GM21515 (cell line): ENCODE measurements at regions not wholly inside any gene's neighbourhood (a gene's known extent, or its start where the extent isn't known, plus 50 kb on each side); places are given as distances from the start of the nearest gene placed in this dataset.

ENCODE experiments used
- ATAC-seq: cut with Tn5 transposase; IDR thresholded peaks from one replicate; pipeline ENCODE4 v1.9.1; 2021; ENCODE audit not compliant: unreplicated experiment

DNA sequence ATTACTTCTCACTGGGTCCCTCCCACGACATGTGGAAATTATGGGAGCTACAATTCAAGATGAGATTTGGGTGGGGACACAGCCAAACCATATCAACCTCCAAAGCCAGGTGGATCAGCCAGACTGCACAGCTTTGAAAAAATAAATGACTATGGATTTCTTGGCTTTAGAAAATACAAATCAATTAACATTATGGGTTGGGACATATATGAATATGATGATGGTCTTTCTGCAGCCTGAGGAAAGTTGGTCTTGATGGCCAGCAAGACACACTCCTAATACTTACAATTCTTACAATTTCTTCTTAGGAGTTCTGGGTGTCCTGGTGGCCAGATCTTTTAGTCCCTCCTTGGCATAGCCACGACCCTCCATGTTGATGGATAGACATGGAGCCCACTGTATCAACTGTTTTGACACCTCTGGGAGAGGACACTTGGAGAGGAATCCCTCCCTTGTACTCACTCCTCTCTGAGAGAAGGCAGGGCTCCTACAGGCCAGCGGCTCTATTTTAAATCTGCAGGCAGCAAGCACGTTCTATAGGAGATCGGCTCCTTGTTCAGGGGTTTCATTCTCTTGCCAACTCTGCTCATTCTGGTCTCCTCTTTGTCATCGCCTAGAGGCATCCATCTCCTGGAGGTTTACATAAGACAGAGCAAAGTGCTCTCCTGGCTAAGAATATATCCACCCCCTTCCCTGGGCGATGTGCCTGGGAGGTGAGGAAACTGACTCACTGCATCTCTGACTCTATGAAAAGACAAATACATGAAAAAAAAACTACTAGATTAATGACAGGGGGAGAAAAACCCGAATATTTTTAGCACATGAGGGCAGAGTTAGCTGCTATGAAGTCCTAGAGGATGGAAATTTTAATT lies 145.9 kb downstream of the CARTPT start:
- ATAC-seq = no peak

DNA sequence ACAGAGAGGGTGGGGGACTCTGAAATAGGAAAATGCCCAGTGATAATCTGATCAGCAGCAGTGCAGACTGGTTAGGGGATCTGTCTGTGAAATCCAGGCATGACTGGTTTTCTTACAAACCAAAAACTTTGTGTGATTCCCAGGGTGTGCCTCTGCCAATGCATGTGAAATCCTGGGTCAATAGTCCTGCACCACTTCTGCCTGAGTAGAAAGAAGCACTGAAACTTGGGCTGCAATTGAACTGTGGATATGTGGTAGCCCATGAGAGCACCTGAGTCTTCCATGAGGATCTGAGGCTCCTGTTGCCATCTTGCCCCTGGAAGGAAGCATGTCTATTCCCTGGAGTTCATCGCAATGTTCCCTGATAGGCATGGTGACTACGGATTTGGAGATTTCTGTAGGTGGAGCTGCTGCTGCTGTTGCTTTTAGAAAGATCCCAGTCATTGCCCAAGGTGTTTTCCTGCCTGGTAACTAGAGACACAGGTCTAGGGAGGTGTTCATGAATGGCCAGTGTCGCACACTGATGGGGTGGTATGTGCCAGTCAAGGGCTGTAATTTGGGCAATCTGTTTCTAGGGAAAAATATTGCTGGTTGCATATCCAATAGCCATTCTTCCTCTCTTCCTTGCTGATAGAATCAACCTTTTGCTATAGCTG lies 146.7 kb downstream of the CARTPT start:
- ATAC-seq = no peak

DNA sequence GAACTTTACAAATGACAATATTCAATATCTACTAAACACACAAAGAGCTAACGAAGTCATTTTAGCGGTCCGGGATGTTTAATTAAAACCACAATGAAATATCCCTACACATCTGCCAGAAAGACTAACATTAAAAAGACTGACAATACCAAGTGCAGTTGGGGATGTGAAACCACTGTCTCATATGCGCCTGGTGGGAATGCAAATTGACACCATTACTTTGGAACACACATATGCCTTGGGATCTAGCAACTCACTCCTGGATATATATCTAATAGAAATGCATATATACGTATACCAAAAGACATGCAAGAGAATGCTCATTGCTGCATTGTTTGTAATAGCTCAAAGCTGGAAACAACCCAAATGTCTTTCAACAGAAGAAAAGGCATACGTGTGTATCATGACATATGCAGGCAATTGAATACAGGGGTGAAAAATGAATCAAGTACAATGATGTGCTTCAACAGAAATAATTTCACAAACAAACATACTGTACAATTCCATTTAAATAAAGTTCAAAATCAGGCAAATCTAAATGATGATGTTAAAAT lies 153.3 kb downstream of the CARTPT start:
- ATAC-seq = no peak

DNA sequence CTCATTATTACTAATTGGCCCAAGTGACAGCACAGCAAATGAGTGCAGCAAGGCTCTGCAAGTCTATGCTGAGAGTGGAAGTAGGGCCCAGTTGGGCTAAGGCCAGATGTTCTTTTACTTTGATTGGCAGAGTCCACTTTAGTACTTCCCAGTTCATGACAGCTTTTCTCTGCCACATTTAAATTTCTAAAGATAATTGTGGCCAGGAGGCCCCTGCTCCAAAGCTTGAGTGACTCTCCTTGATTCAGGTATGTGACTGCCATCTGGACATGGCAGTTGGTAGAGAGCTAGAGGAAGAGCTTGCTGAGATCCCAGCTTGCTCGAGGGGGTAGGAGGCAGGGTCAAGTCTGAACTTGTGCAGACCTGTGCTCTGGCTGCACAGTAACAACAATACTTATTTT lies 154.1 kb downstream of the CARTPT start:
- ATAC-seq = no peak

DNA sequence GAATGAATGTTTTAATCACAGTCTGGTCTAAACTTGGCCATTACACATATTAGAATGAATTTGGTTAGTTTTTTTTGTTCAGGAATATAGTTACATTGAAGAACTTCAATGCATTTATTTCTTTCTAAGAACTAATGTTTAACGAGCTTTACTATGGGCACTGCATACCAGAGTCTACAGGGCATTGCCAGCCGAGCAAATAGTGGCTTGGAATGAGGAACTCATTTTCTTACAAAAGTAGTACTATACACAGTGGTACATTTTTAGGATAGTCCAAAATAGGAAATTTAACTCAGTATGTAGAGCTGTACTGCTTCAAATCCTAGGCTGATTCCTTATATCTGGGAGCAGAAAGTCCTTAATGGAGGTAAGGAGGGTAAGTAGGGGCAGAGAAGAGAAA lies 155.4 kb downstream of the CARTPT start:
- no peak for ATAC-seq

DNA sequence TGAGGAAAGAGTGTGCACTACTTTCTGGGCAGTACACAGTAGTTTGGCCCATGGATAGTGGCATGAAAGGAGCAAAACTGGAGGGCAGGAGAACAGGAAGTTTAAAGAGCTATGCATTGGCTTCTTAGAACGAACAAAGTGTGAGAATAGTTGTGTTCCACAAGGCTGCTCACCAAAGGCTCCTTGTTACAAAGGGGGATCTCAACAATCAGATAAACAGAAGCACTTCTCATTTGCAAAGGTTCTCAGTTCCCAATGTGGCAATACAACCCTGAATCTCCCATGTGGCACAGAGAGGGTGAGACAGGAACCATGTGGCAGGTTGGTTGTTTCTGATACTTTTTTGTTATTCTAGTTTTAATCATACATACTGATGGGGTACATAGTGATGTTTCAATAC lies 158.4 kb downstream of the CARTPT start:
- no peak for ATAC-seq

DNA sequence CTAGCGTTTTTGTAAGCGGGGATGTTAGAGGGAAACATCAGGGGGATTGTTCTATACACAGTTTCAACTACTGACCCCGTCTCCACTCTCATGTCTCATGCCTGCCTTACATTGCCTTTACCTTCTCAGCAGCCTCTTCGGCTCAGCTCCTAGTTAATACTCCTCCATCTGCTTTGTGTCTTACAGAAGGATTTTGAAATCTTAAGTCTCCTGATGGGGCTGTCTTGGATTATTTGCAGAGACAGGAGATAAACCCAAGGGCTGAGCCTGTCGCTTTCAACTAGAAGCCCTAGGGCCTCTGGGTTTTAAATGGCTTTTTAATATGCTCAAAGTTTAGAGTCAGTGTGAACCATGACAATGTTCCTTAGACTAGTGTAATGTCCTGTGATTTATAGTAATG lies 161.5 kb downstream of the CARTPT start:
- no peak for ATAC-seq

DNA sequence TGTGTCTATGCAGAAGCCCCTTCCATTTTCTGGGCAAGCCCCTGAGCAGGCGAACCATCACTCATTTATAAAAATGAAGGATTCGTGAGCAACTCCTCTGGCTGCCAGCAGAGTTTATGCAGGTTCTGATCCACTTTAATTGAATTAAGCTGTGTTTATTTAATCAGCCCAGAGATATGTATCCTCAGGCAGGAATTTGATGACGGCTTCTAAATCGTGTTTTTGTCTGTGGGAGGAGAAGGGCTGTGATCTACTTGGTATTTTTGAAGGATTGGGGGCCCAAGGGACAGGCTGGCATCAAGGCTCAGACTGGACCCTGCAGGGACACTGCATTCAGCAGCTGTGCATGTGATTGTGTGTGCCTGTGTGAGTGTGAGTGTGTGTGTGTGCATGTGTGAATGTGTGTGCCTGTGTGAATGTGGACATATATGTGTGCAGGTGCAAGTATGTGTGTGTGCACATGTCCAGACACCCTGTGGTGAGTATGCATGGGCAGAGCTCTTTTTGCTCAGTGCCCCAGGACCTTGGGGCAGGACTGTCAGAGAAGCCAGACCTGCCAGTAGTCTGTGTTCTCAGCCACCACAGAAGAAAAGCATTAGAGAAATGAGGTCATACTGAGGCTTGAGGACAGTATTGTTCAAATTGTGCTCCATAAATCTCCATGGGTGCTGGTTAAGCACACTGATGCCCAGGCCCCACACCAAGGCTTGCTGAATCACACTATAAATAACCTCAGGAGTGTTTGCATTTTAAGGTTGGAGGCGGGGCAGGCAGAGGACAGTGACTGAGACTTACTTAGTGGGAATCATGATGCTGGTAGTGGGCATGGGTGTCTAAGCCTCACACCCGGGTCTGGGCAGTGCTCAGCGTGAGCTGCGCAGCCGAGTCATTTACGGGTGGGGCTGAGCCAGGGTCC lies 164.0 kb downstream of the CARTPT start:
- ATAC-seq = no peak

DNA sequence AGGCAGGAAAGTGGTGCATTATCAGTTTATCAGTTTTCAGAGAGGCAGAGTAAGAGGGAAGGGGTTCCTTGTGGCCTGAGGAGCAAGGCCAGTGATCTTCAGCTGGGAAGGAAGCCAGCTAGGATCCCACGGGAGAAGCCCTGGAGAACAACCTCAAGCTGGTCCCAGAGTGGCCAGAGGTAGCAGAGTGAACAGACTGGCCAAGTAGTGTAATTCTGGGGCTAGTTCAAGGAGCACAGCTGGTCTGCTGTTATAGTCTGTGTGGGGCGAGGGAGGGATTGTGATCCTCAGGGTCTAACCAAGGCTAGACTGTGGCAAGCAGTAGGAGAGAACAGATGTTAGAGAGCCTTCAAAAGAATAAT lies 164.6 kb downstream of the CARTPT start:
- ATAC-seq = no peak

DNA sequence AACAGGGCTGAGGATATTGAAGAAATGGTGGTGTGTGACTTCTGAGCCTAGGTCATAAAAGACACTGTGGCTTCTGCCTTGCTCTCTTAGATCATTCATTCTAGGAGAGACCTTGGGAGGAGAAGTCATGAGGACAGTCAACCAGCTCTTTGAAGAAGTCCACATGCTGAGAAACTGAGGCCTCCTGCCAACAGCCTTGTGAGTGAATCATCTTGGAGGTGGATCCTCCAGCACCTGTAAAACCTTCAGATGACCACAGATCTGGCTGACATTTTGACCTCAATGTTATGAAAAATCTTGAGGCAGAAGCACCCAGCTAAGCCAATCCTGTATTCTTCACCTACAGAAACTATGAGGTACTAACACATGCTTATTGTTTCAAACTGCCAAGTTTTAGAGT lies 165.9 kb downstream of the CARTPT start:
- ATAC-seq = no peak

DNA sequence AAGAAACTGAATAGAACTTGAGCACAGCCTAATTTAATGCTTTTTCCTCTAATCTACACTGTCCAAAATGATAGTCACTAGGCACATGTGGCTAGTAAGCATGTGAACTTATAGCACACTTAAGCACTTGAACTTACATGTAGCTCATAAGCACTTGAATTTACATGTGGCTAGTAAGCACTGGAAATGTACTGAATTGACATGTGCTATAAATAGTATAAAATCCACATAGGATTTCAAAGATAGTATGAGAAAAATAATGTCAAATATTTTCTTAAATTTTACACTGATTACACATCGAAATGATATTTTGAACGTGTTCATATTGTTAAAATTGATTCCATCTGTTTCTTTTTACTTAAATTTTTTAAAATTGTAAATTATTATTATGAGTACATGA lies 167.3 kb downstream of the CARTPT start:
- no peak for ATAC-seq

DNA sequence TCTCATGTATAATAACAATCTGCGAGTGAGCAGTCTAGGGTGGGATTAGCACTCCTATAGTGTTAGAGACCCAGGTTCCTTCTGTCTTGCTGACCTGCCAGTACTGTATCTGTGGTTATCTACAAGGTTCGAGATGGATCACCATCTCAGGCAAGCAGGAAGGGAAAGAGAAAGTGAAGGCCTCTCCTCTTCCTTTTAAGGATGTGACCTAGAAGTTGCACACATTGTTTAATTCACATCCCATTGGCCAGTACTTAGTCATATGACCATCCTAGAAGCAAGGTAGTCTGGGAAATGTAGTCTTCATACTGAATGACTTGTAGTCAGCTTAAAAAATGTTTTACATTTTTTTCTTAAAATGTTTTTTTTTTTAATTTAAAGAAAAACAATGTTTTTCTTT lies 168.6 kb downstream of the CARTPT start:
- ATAC-seq = peak; percentile 96

DNA sequence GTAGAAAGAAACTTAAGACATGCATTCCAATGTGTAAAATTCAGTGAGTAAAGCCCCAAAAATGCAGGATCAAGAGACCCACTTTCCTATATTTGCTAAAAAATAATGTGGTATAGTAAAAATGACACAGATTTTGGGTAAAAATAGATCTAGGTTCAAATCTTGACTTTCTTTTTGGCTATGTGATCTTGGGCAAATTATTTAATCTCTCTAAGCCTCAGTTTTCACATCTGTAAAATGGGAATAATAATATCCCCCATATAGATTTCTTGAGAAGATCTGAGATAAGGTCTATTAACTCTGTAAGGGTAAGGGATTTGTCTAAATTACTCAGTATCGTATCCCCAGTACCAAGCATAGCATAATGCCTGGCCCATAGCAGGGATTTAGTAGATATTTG lies 172.3 kb downstream of the CARTPT start:
- ATAC-seq = no peak

DNA sequence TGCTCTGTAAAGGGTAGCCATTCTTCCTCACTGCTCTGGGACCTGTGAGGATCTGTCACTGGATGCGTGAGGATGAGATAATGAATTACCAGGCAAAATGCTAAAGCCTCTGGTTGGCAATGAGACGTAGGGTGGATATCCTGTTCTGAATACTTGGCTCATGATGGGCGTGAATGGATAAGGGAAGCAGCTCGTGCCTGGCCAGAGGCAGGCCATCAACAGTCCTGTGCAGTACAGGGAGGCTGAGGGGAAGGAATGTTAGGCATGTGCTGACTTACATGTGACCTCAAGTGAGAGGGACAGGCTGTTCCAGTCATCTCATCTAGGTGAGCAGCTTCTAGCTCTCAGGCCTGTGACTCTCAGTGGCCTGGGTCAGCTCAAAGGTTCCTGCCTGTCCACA lies 172.8 kb downstream of the CARTPT start:
- ATAC-seq = no peak

DNA sequence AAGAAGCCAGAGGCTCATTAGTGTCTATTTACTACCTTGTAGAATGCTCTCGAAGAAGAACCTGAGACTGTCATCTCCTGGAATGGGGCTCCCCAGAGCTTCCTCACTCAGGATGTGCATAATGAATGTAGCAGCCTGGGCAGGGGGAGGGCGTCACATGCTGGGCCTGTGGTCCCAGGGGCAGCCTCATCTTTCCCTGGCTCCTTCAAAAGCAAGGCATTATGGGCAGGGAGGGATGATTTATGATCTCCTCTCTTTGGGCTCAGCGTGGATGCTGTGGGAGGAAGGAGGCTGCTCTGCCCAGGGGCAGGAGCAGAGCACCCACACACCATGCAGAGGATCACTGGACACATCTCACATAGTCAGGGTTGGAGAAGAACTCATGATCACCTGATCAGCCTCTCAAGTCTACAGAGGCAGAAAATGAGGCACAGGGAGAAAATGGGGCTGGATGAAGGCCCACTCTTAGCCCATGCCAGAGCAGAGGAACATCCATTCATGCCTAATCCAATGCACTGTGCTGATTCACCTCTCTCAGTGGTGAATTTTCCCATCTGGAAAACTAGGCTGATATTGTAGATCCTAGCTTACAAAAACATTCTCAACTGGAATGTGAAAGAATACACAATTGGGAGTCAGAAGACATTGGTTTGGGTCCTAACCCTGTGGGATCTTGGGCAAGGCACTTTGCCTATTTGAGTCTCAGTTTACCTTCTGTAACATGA lies 173.7 kb downstream of the CARTPT start:
- no peak for ATAC-seq

DNA sequence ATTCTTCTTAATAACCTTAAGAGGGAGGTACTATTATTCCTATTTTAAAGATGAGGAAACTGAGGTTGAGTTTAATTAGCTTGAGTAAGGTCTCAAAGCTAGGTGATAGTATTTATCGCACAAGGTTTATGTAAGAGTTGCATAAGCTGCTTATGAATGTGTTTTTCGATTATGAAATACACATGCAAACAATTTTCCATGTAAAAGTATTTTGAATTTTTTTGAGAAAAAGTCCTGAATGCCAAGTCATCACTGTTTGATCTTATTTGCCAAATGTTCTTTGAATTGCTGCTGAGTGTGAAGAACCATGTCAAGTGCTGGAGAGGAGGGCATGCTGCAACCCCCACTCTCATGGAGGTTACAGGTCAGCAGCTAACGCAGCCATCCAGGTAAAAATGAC lies 174.4 kb downstream of the CARTPT start:
- ATAC-seq = no peak

DNA sequence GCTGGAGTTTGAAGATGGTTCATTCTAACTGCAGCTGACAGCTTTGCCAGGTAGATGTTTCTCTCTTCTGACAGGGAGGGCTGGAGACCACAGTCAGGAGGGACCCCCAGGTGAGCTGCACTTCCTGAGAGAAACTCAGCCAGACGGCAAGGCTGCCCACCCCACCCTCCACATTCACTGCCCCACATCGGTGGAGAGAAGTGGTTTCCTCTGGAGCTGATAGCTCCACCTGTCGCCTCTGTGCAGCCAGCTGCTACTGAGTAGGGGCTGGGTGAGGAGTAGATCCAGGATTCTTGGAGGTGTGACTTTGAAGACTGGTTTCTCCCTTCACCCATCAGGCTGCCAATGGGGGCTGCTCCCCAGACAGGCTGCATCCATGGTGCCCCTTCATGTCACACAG lies 175.0 kb downstream of the CARTPT start:
- no peak for ATAC-seq

DNA sequence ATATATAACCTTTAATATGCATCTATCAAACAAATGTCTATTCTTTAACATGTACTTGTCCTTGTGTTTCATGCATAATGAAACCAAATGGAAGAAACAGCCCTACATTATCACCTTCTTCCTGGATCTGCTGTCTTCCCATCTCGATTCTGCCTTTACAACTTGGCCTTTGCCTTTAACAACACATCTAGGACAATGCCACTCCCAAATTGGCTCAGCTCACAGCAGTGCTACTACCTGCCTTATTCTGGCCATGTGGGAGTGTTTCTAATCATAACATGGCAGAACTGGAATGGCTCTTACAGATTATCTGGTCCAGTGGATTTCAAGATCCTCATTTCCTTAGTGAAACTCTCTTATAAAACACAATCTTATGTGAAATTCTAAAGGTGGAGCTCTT lies 176.5 kb downstream of the CARTPT start:
- ATAC-seq = no peak

DNA sequence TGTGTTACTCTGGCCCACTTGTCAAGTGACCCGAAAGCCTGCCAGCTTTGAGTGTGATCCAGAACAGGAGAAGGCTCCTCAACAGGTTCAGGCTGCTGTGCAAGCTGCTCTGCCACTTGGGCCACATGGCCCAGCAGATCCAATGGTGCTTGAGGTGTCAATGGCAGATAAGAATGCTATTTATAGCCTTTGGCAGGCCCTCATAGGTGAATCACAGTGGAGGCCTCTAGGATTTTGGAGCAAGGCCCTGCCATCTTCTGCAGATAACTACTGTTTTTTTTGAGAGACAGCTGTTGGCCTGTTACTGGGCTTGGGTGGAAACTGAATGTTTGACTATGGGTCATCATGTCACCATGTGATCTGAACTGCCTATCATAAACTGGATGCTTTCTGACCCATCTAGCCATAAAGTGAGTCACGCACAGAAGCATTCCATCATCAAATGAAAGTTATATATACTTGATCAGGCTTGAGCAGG lies 180.8 kb downstream of the CARTPT start:
- no peak for ATAC-seq

DNA sequence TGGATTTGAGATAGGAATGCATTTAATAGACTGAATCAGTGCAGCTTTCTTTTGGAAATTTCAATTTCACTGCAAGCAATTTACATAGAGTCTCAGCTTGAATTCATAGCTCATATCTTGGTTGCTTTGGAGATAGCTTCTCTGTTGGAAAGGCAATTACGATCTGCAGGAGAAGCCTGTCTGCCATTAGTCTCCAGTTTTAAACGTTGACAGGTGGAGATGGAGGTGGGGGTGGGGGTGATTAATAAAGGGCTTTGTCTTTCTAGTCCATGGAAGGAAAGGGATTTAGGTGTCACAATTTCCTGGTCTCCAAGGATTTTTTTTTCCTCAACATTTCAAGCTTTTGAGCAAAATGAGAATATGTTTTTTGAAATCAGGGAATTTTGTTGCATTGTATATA lies 184.7 kb downstream of the CARTPT start:
- ATAC-seq = no peak

DNA sequence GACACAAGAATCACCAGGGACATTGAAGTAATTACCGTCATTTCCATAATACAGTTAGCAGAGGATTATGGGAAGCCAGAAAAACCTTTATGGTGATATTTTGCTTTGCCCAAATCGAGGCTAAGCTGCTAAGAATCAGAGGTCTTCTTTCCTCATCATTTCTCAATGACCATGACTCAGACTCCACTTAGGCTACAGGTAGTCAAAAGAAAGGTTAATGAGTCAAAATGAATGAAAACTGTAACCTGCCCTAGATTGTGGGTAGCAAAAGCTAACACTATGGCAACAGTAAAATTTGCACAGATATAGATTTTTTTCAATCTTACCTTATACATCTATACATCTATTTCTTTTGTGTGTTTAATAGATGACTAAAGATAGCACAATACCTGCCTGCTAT lies 185.8 kb downstream of the CARTPT start:
- ATAC-seq = no peak
